ENCODE measurements at regions not wholly inside any gene's neighbourhood (a gene's known extent, or its start where the extent isn't known, plus 50 kb on each side); places are given as distances from the start of the nearest gene placed in this dataset.

DNA sequence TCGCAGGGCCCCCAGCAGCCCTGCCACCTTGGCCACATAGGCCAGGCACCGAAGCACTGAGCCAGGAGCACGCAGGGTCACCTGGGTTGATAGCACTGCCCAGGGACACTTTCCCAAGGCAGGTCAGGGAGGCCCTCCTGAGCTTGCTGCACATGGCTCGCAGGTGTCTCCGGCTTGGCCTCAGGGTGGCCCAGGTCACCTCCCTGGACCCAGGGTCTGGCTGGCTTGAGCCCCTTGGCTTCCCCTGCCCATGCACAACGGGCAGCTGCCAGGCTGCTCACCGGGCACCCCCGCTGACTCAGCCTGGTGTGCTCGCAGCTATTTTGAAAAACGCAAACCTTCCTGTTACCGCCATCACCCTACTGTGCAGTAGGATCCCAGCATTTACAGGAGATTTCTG is 502.3 kb downstream of the EIPR1 start:
- TF ChIP-seq POLR2A (IDR thresholded peaks at IDR 0.05): no peak
- TF ChIP-seq, protein P1, sequence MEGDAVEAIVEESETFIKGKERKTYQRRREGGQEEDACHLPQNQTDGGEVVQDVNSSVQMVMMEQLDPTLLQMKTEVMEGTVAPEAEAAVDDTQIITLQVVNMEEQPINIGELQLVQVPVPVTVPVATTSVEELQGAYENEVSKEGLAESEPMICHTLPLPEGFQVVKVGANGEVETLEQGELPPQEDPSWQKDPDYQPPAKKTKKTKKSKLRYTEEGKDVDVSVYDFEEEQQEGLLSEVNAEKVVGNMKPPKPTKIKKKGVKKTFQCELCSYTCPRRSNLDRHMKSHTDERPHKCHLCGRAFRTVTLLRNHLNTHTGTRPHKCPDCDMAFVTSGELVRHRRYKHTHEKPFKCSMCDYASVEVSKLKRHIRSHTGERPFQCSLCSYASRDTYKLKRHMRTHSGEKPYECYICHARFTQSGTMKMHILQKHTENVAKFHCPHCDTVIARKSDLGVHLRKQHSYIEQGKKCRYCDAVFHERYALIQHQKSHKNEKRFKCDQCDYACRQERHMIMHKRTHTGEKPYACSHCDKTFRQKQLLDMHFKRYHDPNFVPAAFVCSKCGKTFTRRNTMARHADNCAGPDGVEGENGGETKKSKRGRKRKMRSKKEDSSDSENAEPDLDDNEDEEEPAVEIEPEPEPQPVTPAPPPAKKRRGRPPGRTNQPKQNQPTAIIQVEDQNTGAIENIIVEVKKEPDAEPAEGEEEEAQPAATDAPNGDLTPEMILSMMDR (IDR thresholded peaks at IDR 0.05): no peak
